NCI-H2029 treated with DMSO at 0.1 percent for 48 hours (cell line): ENCODE measurements at regions not wholly inside any gene's neighbourhood (a gene's known extent, or its start where the extent isn't known, plus 50 kb on each side); places are given as distances from the start of the nearest gene placed in this dataset.
"Not testable (repeated sequence)": the region's sequence is repeated elsewhere in the genome, so short reads cannot be mapped to it uniquely, and the experiment has no call there.

Source experiments
- DNase-seq: peaks from one replicate; lab custom pipeline; 2025; lab: John Stamatoyannopoulos, UW

DNA sequence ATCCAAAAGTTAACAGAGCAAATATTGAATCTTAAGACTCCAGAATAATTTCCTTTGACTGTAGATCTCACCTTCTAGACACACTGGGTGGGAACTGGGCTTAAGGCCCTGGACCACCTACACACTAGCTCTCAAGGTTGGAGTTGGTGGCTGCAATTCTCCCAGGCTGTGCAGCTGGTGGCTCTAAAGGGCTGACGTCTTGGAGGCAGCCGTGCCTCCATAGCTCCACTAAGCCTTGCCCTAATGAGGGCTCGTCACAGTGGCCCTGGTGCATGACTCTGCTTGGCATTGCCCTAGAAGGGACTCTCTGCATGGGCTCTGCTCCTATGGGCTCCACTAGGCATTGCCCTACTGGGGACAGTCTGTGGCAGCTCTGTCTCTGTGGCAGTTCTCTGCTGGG, 1005.2 kb downstream of the CCSER2 start:
- DNase-seq, result no peak

- no peak for DNase-seq
Measured at GRCh38 chr10:85362401-85362800, 1004.2 kb downstream of the GRID1 start.

GRCh38 chr10:85377029-85377806, 989.4 kb downstream of the GRID1 start:
- DNase-seq, result no peak

GRCh38 chr10:85379338-85379737, 987.3 kb downstream of the GRID1 start:
- no peak for DNase-seq

DNA sequence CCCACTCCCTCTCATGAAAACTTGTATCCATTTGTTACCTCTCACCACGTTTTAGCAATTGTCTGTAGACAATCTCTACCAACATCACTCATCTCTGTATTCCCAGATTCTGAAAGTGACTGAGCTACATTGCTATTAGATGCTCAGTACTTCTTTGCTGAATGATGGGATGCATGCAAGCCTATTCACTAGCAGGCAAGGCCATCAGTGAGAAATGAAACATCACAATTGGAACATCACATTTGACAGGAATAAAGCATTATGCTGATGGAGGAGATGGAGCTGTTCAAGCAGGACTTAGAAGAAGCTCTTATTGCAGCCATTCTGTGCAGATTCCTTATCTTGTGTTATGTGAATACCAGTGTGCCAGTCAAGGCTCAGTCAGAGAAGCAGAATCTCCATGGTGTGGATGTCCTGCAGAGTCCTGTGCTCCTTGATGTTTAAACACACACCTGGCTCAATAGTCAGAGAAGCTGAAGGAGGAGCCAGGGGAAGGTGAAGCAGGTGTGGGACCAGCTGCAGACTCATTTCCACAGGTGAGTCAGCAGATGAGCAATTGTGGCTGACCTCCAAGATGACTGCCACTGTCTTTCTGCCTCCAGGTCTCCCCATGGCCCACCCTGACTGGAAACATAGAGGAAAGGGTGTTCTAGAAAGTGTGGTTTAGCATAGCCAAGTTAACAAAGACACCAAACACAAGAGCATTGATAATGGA, 965.5 kb downstream of the GRID1 start:
- no peak for DNase-seq

- no peak for DNase-seq
Measured at GRCh38 chr10:85402541-85402940, 964.1 kb downstream of the GRID1 start.

DNA sequence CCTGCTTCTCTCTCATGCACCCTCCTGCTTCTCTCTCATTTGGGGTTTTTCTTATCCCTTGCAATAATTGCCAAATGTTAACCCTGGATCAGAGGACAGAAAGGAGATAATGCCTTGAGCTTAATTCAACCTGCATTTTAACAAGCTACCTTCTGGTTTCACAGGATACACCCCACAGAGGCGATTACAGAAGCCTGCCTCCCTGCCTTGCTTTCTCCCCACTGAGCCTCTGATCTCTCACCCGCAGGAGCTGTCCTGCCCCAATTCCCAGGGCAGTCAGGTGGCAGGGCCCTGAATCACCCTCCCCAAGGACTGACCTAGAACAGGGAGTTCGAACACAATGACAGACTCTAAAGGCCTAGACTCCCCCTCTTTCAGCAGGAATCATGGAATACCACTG, 959.5 kb downstream of the GRID1 start:
- no peak for DNase-seq

GRCh38 chr10:85408388-85408787, 958.2 kb downstream of the GRID1 start:
- DNase-seq, result no peak

GRCh38 chr10:85410586-85410985, 956.0 kb downstream of the GRID1 start:
- DNase-seq, result not testable (repeated sequence)

DNA sequence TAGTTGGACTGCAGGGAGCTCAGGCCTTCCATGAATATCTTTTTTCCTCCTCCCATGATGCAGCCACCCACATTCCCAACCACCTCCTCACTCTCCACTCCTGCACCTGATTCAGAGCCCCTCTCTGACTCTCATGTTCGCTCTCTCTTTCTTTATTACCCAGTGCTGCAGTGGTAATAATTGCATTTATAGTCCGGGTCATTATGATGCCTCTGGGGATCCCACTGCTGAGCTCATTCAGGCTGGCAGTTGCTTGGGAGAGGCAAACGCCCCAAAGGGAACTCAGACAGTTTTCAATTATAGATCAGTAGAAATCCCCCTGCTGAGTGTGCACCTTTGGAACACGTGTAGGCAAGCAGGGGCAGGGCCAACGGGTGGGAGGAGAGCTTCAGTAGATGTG, 953.0 kb downstream of the GRID1 start:
- no peak for DNase-seq

DNA sequence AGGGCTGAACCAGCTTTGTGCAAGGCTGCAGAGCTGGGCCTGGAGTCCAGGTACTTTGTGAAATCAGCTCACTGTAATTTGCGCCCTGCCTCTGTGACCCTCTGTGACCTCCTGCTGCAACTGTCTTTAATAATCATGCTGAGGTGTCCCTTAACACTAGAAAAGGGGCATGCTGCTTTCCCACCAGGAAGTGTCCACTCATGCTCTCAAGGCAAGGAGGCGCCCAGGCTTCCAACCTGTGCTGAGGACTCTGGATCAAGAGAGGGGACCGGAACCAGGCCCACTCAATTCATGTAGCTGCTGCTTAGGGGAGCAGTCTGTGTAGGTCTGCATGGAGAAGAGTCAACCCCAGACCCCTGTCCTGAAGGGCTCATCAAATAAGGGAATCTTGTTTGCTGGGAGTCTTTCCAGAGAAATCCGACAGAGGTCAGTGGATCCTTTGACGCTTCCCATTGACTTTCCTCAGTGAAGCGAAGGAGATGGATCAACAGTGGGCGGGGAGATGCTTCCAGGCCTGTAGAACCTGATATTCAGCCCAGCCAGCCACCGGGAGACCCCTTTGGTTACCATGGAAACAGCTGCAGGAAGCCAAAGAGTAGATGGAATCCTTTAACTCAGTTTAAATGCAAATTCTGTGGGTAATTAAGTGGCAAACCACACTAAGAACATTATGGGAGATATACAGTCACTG, 945.9 kb downstream of the GRID1 start:
- DNase-seq, result no peak

- no peak for DNase-seq
Measured at GRCh38 chr10:85421421-85421820, 945.2 kb downstream of the GRID1 start.

GRCh38 chr10:85429126-85429525, 937.5 kb downstream of the GRID1 start:
- DNase-seq, result no peak

DNA sequence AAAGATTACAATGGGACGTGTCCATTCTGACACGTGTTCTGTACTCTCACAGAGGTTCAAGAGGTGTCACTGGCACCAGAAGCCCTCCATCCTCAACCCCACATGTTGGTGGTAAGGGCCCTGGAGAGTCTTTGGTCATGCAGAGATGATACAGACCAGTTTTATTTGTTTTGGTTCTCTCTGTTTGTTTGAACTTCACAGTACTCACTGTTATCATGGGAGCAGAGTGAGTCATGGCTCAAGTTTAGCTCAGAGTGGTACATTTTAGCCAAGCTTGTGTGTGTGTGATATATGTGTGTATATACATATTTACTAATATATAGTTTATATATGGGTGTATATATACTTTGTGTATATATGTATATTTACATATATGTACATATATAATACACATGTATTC, 935.6 kb downstream of the GRID1 start:
- DNase-seq, result no peak

DNA sequence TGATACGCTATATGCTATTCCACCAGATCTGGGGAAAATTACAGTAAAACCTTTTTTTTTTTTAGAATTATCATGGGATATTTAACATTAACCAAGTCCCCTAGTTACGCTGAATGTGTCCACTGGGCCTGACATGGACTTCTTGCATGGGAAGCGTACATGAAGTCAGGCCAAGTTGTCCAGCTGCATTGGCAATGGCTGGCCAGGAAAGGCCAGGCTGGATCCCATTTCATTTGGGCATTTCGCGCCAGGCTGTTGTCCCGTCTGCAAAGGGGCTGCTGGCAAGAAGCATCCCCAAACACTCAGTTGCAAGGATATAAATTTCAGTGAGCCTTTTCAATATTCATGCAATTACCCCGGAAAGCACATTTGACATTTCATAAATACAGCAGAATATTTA, 933.3 kb downstream of the GRID1 start:
- no peak for DNase-seq

GRCh38 chr10:85444868-85445267, 921.7 kb downstream of the GRID1 start:
- DNase-seq, result no peak

DNA sequence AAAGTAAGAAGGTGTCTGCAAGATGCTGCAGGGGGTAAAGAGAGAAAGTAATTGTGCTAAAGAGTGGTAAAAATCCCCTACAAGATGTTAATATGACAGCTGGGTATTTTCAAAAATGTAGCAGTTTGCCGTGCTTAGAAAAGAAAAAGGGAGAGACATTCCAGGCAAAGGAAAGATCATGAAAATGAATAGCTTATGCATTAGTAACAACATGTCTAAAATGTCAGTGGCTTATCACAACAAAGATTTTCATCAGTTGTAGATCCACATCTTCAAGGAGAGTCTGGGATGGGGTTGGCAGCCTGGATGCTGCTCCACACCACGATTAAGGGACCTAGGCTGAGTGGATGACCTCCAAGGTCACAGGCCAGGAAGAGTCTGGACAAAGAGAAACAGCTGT, 920.9 kb downstream of the GRID1 start:
- no peak for DNase-seq

- no peak for DNase-seq
Measured at GRCh38 chr10:85446827-85447226, 919.8 kb downstream of the GRID1 start.

DNA sequence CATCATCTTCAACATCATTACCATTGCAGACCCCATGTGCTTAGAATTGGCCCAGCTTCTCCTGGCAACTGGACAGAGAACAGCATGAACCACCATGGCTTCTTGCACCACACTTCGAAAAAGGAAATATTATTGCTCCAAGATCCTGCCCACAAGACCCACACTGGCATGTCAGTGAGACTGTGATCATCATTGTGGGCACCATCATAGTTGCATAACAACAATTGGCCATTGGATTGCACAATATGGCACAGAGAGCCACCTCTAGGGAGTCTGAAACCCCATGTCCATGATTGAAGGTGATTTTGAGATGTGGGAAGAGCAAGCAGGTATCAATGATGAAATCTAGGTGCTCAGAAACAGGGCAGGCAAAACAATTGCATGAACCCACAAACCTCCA, 918.9 kb downstream of the GRID1 start:
- DNase-seq, result no peak

DNA sequence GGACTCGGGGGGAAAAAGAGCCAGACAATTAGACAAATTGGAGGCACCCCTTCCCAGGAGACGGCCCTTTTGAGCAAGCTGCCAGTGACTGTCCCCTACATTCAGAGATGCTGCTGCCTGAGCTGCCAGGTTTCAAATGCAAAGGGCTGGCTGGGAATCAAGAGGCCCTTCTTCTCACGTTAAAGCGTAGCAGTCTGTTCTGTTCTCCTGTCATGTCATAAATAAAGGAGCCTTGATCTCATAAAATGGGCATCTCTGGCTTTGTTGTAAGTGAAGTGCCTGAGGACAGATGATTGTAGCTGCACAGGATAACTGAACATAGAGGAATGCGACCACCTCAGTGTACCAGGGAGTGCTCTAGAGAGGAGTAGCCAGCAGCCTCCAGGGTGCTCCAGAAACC, 917.9 kb downstream of the GRID1 start:
- no peak for DNase-seq

GRCh38 chr10:85454386-85454785, 912.2 kb downstream of the GRID1 start:
- DNase-seq, result no peak

- DNase-seq, result no peak
Measured at GRCh38 chr10:85457191-85457590, 909.4 kb downstream of the GRID1 start.

DNA sequence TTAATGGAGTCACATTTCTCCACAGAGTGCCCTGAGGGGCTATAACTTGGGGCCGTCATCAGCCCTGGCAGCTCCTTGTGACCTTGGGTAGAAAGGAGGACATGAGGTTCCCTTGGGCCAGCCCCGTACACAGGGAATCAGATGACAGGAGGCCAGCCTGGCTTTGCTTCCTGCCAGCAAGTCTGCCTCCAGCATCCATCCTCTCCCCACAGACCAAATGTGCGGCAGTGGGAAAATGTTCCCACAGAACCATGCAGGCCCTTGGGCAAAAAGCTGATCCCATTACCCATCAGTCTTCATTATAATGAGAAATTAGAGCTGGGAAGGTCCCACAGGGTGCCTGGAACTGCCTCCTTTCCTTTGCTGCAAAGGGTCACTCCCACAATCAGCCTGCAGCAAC, 908.3 kb downstream of the GRID1 start:
- DNase-seq, result no peak
